ENCODE measurements at regions not wholly inside any gene's neighbourhood (a gene's known extent, or its start where the extent isn't known, plus 50 kb on each side); places are given as distances from the start of the nearest gene placed in this dataset.
"Not testable (repeated sequence)": the region's sequence is repeated elsewhere in the genome, so short reads cannot be mapped to it uniquely, and the experiment has no call there.

GRCh38 chr11:23772081-23772480 is 724.8 kb upstream of the LUZP2 start:
- no peak overlapping the region for H3K4me3 ChIP-seq (replicated peaks; ENCODE audit: low read depth, low read length)
- DNase-seq (ENCODE audit: extremely low read depth, low read depth): no peak
- TF ChIP-seq, protein P1, sequence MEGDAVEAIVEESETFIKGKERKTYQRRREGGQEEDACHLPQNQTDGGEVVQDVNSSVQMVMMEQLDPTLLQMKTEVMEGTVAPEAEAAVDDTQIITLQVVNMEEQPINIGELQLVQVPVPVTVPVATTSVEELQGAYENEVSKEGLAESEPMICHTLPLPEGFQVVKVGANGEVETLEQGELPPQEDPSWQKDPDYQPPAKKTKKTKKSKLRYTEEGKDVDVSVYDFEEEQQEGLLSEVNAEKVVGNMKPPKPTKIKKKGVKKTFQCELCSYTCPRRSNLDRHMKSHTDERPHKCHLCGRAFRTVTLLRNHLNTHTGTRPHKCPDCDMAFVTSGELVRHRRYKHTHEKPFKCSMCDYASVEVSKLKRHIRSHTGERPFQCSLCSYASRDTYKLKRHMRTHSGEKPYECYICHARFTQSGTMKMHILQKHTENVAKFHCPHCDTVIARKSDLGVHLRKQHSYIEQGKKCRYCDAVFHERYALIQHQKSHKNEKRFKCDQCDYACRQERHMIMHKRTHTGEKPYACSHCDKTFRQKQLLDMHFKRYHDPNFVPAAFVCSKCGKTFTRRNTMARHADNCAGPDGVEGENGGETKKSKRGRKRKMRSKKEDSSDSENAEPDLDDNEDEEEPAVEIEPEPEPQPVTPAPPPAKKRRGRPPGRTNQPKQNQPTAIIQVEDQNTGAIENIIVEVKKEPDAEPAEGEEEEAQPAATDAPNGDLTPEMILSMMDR (IDR thresholded peaks at IDR 0.05; ENCODE audit: low read depth, low read length, missing control alignments): no peak

GRCh38 chr11:23778971-23779370 is 717.9 kb upstream of the LUZP2 start:
- no peak for DNase-seq (ENCODE audit: extremely low read depth, low read depth)
- TF ChIP-seq, protein P1 (IDR thresholded peaks at IDR 0.05; ENCODE audit: low read depth, low read length, missing control alignments): no peak
- no peak overlapping the region for H3K4me3 ChIP-seq (replicated peaks; ENCODE audit: low read depth, low read length)

GRCh38 chr11:23780231-23780630 is 716.6 kb upstream of the LUZP2 start:
- TF ChIP-seq, protein P1 (IDR thresholded peaks at IDR 0.05; ENCODE audit: low read depth, low read length, missing control alignments): no peak
- no peak for DNase-seq (ENCODE audit: extremely low read depth, low read depth)
- H3K4me3 ChIP-seq (replicated peaks; ENCODE audit: low read depth, low read length): no peak overlapping the region

- H3K4me3 ChIP-seq (replicated peaks; ENCODE audit: low read depth, low read length): no peak overlapping the region
- DNase-seq (ENCODE audit: extremely low read depth, low read depth): no peak
- TF ChIP-seq, protein P1 (IDR thresholded peaks at IDR 0.05; ENCODE audit: low read depth, low read length, missing control alignments): no peak
These were observed 714.9 kb upstream of the LUZP2 start for GRCh38 chr11:23781803-23782560.

DNA sequence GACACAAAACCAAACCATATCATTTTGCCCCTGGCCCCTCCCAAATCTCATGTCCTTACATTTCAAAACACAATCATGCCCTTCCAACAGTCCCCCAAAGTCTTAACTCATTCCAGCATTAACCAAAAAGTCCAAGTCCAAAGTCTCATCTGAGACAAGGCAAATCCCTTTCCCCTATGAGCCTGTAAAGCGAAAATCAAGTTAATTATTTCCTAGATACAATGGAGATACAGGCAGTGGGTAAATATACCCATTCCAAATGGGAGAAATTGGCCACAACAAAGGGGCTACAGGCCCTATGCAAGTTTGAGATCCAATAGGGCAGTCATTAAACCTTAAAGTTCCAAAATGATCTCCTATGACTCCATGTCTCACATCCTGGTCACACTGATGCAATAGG is 709.9 kb upstream of the LUZP2 start:
- not testable (repeated sequence) for H3K4me3 ChIP-seq (replicated peaks; ENCODE audit: low read depth, low read length); DNase-seq (ENCODE audit: extremely low read depth, low read depth)

DNA sequence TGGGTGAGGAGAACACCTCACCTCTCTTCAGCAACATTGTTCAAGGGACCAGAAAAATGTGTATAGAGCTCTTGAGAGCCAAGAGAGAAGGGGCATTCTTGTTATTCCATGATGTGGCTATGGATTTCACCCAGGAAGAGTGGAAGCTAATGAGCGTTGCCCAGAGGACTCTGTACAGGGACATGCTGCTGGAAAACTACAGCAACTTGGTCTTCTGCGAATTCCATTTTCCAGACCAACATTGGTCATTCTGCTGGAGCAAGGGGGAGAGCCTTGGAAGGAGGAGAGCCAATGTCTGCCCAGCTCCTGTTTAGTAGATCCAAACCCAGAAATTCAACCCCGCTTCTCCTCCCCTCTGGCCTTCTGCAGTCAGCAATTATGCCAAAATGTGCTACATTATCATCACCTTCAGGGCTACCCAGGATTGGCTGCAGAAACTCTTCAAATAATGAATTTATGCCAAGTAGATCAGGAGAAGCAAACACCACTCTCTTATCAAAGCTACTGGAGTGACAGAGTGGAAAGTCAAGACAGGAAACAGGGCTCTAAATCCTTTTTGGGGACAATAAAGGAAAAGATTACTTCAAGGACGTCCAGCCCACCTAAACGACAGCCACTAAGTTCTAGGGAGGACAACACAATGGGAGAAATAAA is 707.5 kb upstream of the LUZP2 start:
- no peak overlapping the region for H3K4me3 ChIP-seq (replicated peaks; ENCODE audit: low read depth, low read length)

GRCh38 chr11:23789938-23790371 is 706.9 kb upstream of the LUZP2 start:
- TF ChIP-seq, protein P1 (IDR thresholded peaks at IDR 0.05; ENCODE audit: low read depth, low read length, missing control alignments): no peak
- peak; percentile 19 for DNase-seq (ENCODE audit: extremely low read depth, low read depth)
- no peak overlapping the region for H3K4me3 ChIP-seq (replicated peaks; ENCODE audit: low read depth, low read length)

More for the DNA sequence above, 707.5 kb upstream of the LUZP2 start:
- TF ChIP-seq, protein P1 (IDR thresholded peaks at IDR 0.05; ENCODE audit: low read depth, low read length, missing control alignments): no peak
- no peak for DNase-seq (ENCODE audit: extremely low read depth, low read depth)

Measured in HFF-Myc (cell line).